NB4 (cell line): ENCODE measurements at regions not wholly inside any gene's neighbourhood (a gene's known extent, or its start where the extent isn't known, plus 50 kb on each side); places are given as distances from the start of the nearest gene placed in this dataset.

Experiments
- DNase-seq: peaks from one replicate; pipeline ENCODE4 v3.0.0; 2010; ENCODE audit warnings: low read depth
- H3K4me3 ChIP-seq: one replicate; pipeline ENCODE4 v1.5.1; 2011; ENCODE audit warnings: mild to moderate bottlenecking, low read depth, low read length, moderate library complexity
- CTCF ChIP-seq: IDR thresholded peaks from one replicate; pipeline ENCODE4 v1.5.1; 2012; ENCODE audit warnings: low read depth, low read length
- MAX ChIP-seq: IDR thresholded peaks from 2 replicates; pipeline ENCODE4 v1.6.1; 2011; ENCODE audit warnings: low read depth, low read length
- MYC ChIP-seq: IDR thresholded peaks from 2 replicates; pipeline ENCODE4 v1.6.1; 2011; ENCODE audit warnings: low read depth, low read length
- POLR2A ChIP-seq: IDR thresholded peaks from 2 replicates; pipeline ENCODE4 v1.6.1; 2011; ENCODE audit warnings: mild to moderate bottlenecking; ENCODE audit not compliant: insufficient read length; ENCODE audit errors: extremely low read depth

GRCh38 chr6:23409531-23409930, 716.5 kb upstream of the NRSN1 start:
- no peak for DNase-seq
- TF ChIP-seq POLR2A (no peak), MYC (no peak), CTCF (no peak), MAX (no peak)

GRCh38 chr6:23410439-23410838, 715.6 kb upstream of the NRSN1 start:
- no peak for DNase-seq

More at GRCh38 chr6:23409531-23409930, 716.5 kb upstream of the NRSN1 start:
- no peak overlapping the region for H3K4me3 ChIP-seq

GRCh38 chr6:23412770-23413169, 713.2 kb upstream of the NRSN1 start:
- DNase-seq: no peak
- TF ChIP-seq POLR2A (no peak), CTCF (no peak), MYC (no peak), MAX (no peak)
- no peak overlapping the region for H3K4me3 ChIP-seq

More at GRCh38 chr6:23410439-23410838, 715.6 kb upstream of the NRSN1 start:
- no peak overlapping the region for H3K4me3 ChIP-seq
- TF ChIP-seq MYC (no peak), MAX (no peak), POLR2A (no peak), CTCF (no peak)

GRCh38 chr6:23413327-23414050, 712.5 kb upstream of the NRSN1 start:
- DNase-seq: no peak

GRCh38 chr6:23414051-23414445, 712.0 kb upstream of the NRSN1 start:
- no peak for DNase-seq
- peak; percentile 5 for TF ChIP-seq CTCF
- no peak for TF ChIP-seq MYC
- H3K4me3 ChIP-seq: no peak overlapping the region

More at GRCh38 chr6:23413327-23414050, 712.5 kb upstream of the NRSN1 start:
- TF ChIP-seq MYC: no peak
- TF ChIP-seq POLR2A: no peak
- TF ChIP-seq CTCF: no peak
- no peak for TF ChIP-seq MAX
- H3K4me3 ChIP-seq: no peak overlapping the region

GRCh38 chr6:23414922-23415321, 711.1 kb upstream of the NRSN1 start:
- TF ChIP-seq POLR2A (no peak), MYC (no peak), MAX (no peak), CTCF (no peak)
- no peak overlapping the region for H3K4me3 ChIP-seq
- no peak for DNase-seq
